A204.1 (cell line): ENCODE measurements at regions not wholly inside any gene's neighbourhood (a gene's known extent, or its start where the extent isn't known, plus 50 kb on each side); places are given as distances from the start of the nearest gene placed in this dataset.
A peak's percentile ranks its signal among the peaks of the same experiment; 100 is the strongest.

Source experiments
- FAIRE-seq: peaks from 2 replicates; lab custom pipeline; 2012; peaks lifted over from hg19 to GRCh38; lab: Jason Lieb, UNC

GRCh38 chr4:116401293-116401692 lies 684.1 kb downstream of the TRAM1L1 start:
- no peak for FAIRE-seq

- no peak for FAIRE-seq
Observed at GRCh38 chr4:116400480-116400879, 684.9 kb downstream of the TRAM1L1 start.

GRCh38 chr4:116397714-116398113 lies 687.7 kb downstream of the TRAM1L1 start:
- FAIRE-seq, result peak; percentile 44

GRCh38 chr4:116397291-116397690 lies 688.1 kb downstream of the TRAM1L1 start:
- FAIRE-seq, result no peak

- FAIRE-seq, result no peak
Observed at GRCh38 chr4:116395408-116395807, 690.0 kb downstream of the TRAM1L1 start.

GRCh38 chr4:116391020-116391419 lies 694.4 kb downstream of the TRAM1L1 start:
- FAIRE-seq, result no peak

GRCh38 chr4:116389139-116389538 lies 696.2 kb downstream of the TRAM1L1 start:
- FAIRE-seq, result no peak

- FAIRE-seq, result no peak
Observed at GRCh38 chr4:116387937-116388474, 697.4 kb downstream of the TRAM1L1 start.

GRCh38 chr4:116386856-116387255 lies 698.5 kb downstream of the TRAM1L1 start:
- FAIRE-seq, result peak; percentile 51

GRCh38 chr4:116385583-116385982 lies 699.8 kb downstream of the TRAM1L1 start:
- no peak for FAIRE-seq

- no peak for FAIRE-seq
Observed at GRCh38 chr4:116374815-116375214, 710.6 kb downstream of the TRAM1L1 start.

GRCh38 chr4:116362583-116362982 lies 722.8 kb downstream of the TRAM1L1 start:
- no peak for FAIRE-seq

- no peak for FAIRE-seq
Observed at GRCh38 chr4:116361790-116362189, 723.6 kb downstream of the TRAM1L1 start.

- FAIRE-seq, result no peak
Observed at GRCh38 chr4:116358633-116359222, 726.6 kb downstream of the TRAM1L1 start.

- FAIRE-seq, result no peak
Observed at GRCh38 chr4:116357758-116358157, 727.6 kb downstream of the TRAM1L1 start.

GRCh38 chr4:116346750-116347149 lies 738.6 kb downstream of the TRAM1L1 start:
- no peak for FAIRE-seq

GRCh38 chr4:116343809-116344208 lies 741.6 kb downstream of the TRAM1L1 start:
- no peak for FAIRE-seq

- no peak for FAIRE-seq
Observed at GRCh38 chr4:116342143-116342542, 743.2 kb downstream of the TRAM1L1 start.

- no peak for FAIRE-seq
Observed at GRCh38 chr4:116332508-116332907, 752.9 kb downstream of the TRAM1L1 start.

GRCh38 chr4:116328261-116328860 lies 757.0 kb downstream of the TRAM1L1 start:
- FAIRE-seq, result no peak

GRCh38 chr4:116323606-116324005 lies 761.8 kb downstream of the TRAM1L1 start:
- no peak for FAIRE-seq

GRCh38 chr4:116321471-116321870 lies 763.9 kb downstream of the TRAM1L1 start:
- no peak for FAIRE-seq

- no peak for FAIRE-seq
Observed at GRCh38 chr4:116320859-116321258, 764.5 kb downstream of the TRAM1L1 start.

GRCh38 chr4:116303736-116304188 lies 781.6 kb downstream of the TRAM1L1 start:
- FAIRE-seq, result no peak
